SJSA1 (cell line): ENCODE measurements at regions not wholly inside any gene's neighbourhood (a gene's known extent, or its start where the extent isn't known, plus 50 kb on each side); places are given as distances from the start of the nearest gene placed in this dataset.
"Not testable (repeated sequence)": the region's sequence is repeated elsewhere in the genome, so short reads cannot be mapped to it uniquely, and the experiment has no call there.

Experiments used
- DNase-seq, 2 experiments: peaks; one replicate each; pipeline ENCODE4 v3.0.0-alpha.2; 2015 to 2020; ENCODE audit warnings: low spot score in 2 of 2, low read depth in 1 of 2
- H3K27ac ChIP-seq: fragments of 250-450 bp; sonication (Bioruptor Pico); 2 replicates; pipeline ENCODE4 v1.5.1; 2020; ENCODE audit warnings: mild to moderate bottlenecking, moderate library complexity
- H3K27me3 ChIP-seq: fragments of 250-450 bp; sonication (Bioruptor Pico); replicated peaks from 2 replicates; pipeline ENCODE4 v1.5.1; 2020; ENCODE audit warnings: mild to moderate bottlenecking, moderate library complexity
- H3K36me3 ChIP-seq: fragments of 250-450 bp; sonication (Bioruptor Pico); 2 replicates; pipeline ENCODE4 v1.5.1; 2020; ENCODE audit warnings: mild to moderate bottlenecking
- H3K4me1 ChIP-seq: fragments of 250-450 bp; sonication (Bioruptor Pico); replicated peaks from 2 replicates; pipeline ENCODE4 v1.6.1; 2021; ENCODE audit warnings: mild to moderate bottlenecking
- H3K4me3 ChIP-seq: fragments of 250-450 bp; sonication (Bioruptor Pico); 2 replicates; pipeline ENCODE4 v1.5.1; 2020; ENCODE audit warnings: mild to moderate bottlenecking
- H3K9me3 ChIP-seq: fragments of 250-450 bp; sonication (Bioruptor Pico); replicated peaks from 2 replicates; pipeline ENCODE4 v1.5.1; 2020; ENCODE audit warnings: mild to moderate bottlenecking

DNA sequence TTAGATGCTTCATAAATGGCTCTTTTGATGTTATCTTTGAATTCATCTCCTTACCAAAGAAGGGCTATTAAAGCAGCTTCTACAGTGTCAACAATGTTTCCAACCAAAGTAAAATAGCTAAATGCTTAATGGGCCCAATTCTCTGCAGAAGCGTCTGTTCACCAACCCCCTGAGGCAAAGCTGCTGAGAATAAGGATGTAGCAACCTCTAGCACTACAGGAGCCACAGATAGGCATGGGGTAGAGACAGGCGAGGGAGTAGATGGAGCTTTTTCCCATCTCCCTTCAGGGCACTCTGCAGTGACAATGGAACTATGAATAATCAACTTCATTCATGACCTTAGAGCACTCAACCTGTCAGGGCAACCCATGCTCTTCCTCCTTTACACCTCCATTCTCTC lies 134.1 kb downstream of the FZD1 start:
- no peak overlapping the region for H3K27ac ChIP-seq
- H3K4me1 ChIP-seq: no peaks in the 10 kb centered on the region
- H3K36me3 ChIP-seq: no peaks in the 10 kb centered on the region
- H3K27me3 ChIP-seq: no peaks in the 10 kb centered on the region
- no peak overlapping the region for H3K4me3 ChIP-seq
- H3K9me3 ChIP-seq: no peaks in the 10 kb centered on the region
- no peak for DNase-seq

DNA sequence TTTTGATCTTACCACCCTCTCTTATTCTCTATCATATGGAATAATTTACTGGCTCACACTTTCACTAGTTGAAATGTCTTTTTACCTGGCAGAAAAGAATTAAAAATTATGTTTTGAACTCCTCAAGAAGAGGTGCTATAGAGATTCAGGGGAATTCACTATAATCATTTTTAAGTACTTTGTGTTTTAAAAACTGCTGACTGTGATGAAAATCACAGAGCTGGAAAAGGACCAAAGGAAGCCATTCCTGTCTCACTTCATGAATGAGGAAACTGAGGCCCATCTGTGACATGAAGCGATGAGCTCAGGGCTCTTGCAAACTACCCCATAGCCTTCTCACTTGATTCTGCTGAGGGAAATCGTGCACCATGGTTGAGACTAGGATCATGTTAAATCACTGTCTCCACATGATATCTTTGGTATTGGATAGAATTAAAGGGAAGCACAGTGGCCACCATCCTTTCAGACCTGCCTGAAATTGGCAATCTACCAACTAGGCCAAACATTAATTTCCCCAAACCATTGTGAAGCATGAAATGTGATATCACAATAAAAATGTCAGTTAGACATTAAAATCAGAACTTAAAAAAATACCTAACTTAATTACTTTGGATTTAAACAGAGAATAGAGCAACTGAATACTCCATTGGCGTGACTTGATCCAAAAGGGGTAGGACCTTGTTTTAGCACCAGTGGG lies 141.0 kb downstream of the FZD1 start:
- Histone ChIP-seq H3K27me3 (no peaks in the 10 kb centered on the region), H3K9me3 (no peaks in the 10 kb centered on the region), H3K27ac (no peak overlapping the region), H3K36me3 (no peaks in the 10 kb centered on the region), H3K4me1 (0 out of 2 replicates have a peak, but pooled peaks cover 7% of the 10 kb centered on the region), H3K4me3 (no peak overlapping the region)
- DNase-seq: no peak

- not testable (repeated sequence) for H3K27ac ChIP-seq, DNase-seq
Measured at GRCh38 chr7:91405873-91406272, 141.6 kb downstream of the FZD1 start.

DNA sequence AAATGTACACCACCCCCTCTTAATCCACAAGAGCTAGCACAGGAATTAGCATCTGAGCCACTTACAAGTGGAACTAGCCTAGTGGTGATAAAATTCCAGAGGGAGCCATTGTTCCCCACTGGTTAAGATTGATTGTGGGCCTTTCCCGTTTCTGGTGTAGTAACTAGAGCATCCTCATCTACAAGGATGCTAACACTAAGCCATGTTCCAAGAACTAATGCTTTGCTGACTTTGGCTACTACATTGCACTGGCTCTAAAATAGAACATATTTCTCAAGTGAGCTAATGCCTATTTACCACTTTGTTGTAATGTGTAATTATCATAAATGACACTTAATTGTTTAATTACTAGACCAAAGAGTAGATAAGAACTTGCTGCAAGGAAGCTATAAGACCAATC lies 143.7 kb downstream of the FZD1 start:
- Histone ChIP-seq H3K9me3 (no peaks in the 10 kb centered on the region), H3K27me3 (no peaks in the 10 kb centered on the region)
- no peak for DNase-seq

More at GRCh38 chr7:91405873-91406272, 141.6 kb downstream of the FZD1 start:
- not testable (repeated sequence) for H3K4me3 ChIP-seq, H3K36me3 ChIP-seq, H3K27me3 ChIP-seq, H3K4me1 ChIP-seq, H3K9me3 ChIP-seq

DNA sequence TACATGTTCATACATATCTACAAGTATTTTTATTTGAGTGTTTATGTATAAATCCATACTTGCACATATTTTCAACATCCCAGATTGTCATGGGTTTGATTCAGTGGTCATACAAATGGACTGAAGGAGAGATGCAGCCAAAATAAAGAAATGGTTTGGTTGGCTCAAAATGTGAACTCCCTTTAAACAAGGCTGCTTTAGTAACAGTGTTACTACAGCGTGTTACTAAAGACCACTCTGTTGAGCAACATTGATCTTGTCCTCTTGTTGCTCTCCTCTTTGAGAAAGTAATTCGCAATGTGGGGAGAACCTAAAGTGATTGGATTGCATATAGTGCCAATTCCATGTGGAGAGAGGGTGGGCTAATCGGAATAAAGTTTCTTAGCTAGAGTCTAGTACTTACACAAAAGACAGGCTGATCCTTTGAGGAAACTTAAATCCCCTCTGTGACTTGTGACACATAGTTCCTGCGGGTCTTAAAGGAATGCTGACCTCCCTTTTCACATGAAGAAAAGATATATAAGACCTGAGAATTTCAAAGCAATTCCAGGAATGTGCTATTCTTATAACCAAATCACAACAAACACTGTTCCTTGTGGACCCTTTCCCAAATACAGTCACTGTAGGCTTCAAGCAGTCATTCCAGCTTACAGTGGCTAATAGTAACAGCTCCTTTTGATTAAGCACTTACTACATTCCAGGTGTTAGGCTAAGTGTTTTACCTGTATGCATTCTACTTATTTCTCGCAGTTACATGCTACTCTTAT lies 144.3 kb downstream of the FZD1 start:
- Histone ChIP-seq H3K4me3 (no peak overlapping the region), H3K36me3 (no peaks in the 10 kb centered on the region), H3K9me3 (no peaks in the 10 kb centered on the region), H3K27me3 (no peaks in the 10 kb centered on the region), H3K4me1 (0 out of 2 replicates have a peak, but pooled peaks cover 7% of the 10 kb centered on the region), H3K27ac (no peak overlapping the region)
- DNase-seq: peak in 1 of 2 experiments; percentile 8

More for the DNA sequence above, 143.7 kb downstream of the FZD1 start:
- Histone ChIP-seq H3K4me1 (0 out of 2 replicates have a peak, but pooled peaks cover 7% of the 10 kb centered on the region), H3K4me3 (no peak overlapping the region), H3K36me3 (no peaks in the 10 kb centered on the region), H3K27ac (no peak overlapping the region)

DNA sequence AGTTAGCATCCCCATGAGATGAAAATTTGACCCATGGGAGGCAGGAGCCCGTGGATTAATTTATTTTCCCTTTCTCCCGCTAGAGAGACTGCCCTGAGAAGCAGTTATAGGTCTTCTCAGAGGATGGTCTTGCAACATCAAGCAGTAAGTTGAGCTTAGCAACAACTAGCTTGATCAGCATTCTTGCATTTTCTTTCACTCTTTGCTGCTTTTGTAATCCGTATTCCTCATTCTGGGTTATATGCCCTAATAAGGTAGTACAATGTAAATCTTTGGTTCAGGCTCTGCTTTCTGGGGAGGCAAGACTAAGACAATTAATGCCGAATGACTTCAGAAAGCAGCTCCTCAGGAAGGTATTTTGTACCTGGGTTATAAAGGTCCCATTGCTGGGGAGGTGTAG lies 146.8 kb downstream of the FZD1 start:
- Histone ChIP-seq H3K27me3 (no peaks in the 10 kb centered on the region), H3K4me1 (0 out of 2 replicates have a peak, but pooled peaks cover 7% of the 10 kb centered on the region), H3K4me3 (no peak overlapping the region), H3K36me3 (no peaks in the 10 kb centered on the region), H3K9me3 (no peaks in the 10 kb centered on the region), H3K27ac (no peak overlapping the region)
- no peak for DNase-seq

- DNase-seq: no peak
- H3K27me3 ChIP-seq: no peaks in the 10 kb centered on the region
- no peaks in the 10 kb centered on the region for H3K36me3 ChIP-seq
- H3K4me3 ChIP-seq: no peak overlapping the region
- no peak overlapping the region for H3K27ac ChIP-seq
- no peaks in the 10 kb centered on the region for H3K9me3 ChIP-seq
- H3K4me1 ChIP-seq: 0 out of 2 replicates have a peak, but pooled peaks cover 7% of the 10 kb centered on the region
Measured at GRCh38 chr7:91412298-91412697, 148.1 kb downstream of the FZD1 start.

DNA sequence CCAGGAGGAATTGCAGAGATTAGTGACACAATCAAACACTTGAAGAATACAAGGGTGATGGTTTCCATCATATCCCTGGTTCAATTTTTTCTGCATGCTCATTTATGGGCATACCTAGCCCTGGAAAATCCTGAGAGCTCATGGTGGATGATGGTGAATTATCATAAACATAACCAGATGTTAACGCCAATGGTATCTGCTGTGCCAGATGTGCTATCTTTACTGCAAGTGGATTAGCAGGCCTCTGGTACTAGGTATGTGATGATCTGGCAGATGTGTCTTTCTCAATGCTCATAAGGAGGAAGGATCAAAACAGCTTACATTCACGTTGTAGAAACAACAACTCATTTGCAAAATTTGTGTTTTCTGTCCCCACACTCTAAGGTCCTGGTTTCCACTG lies 150.5 kb downstream of the FZD1 start:
- Histone ChIP-seq H3K9me3 (no peaks in the 10 kb centered on the region), H3K4me1 (no peaks in the 10 kb centered on the region), H3K27ac (no peak overlapping the region), H3K4me3 (no peak overlapping the region), H3K36me3 (no peaks in the 10 kb centered on the region), H3K27me3 (no peaks in the 10 kb centered on the region)
- no peak for DNase-seq

GRCh38 chr7:91416155-91416865 lies 152.1 kb downstream of the FZD1 start:
- H3K27me3 ChIP-seq: no peaks in the 10 kb centered on the region
- no peaks in the 10 kb centered on the region for H3K4me1 ChIP-seq
- H3K36me3 ChIP-seq: no peaks in the 10 kb centered on the region
- H3K27ac ChIP-seq: no peak overlapping the region
- no peak for DNase-seq
- no peak overlapping the region for H3K4me3 ChIP-seq
- H3K9me3 ChIP-seq: no peaks in the 10 kb centered on the region

GRCh38 chr7:91420606-91421005 lies 156.4 kb downstream of the FZD1 start:
- Histone ChIP-seq H3K9me3 (no peaks in the 10 kb centered on the region), H3K27ac (no peak overlapping the region), H3K4me1 (no peaks in the 10 kb centered on the region), H3K27me3 (no peaks in the 10 kb centered on the region), H3K4me3 (no peak overlapping the region), H3K36me3 (no peaks in the 10 kb centered on the region)
- DNase-seq: no peak

DNA sequence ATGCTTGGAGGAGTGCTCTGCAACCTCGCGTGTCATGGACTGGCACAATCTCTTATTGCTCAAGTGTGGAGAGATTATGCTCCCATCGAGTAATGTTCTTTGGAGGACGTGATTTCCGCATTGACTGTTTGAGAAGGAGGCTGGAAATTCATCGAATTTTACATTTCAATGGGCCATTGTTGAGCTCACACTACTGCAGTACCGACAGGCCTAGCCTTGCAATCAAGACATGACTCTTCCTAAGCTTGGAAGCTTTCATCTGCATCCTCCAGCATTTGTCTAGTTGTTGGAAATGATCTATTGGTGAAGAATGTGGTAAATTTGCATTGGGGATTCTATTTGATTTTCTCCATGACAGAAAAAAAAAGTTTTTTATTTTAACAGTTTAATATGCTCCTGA lies 156.8 kb downstream of the FZD1 start:
- no peaks in the 10 kb centered on the region for H3K9me3 ChIP-seq
- no peak overlapping the region for H3K4me3 ChIP-seq
- no peaks in the 10 kb centered on the region for H3K36me3 ChIP-seq
- no peak overlapping the region for H3K27ac ChIP-seq
- H3K27me3 ChIP-seq: no peaks in the 10 kb centered on the region
- no peaks in the 10 kb centered on the region for H3K4me1 ChIP-seq
- no peak for DNase-seq

DNA sequence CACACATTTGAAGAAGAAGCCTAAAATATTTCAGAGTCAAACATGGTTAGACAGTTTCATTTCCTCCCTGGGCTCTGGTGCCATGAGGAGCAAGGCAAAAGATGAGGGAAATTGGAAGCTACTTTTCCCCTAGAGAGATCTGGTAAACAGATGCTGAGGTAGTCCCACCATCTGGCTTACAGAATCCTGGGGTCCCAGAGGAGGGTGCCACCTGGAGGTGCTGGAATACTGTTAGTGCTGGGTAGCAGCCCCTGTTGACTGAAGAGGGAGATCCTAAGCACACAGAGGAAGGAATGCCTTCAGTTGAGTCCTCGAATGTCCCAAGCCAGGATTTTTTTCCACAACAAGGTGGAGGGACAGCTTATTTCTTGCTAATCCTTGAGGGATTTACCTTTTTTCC lies 160.1 kb downstream of the FZD1 start:
- no peak overlapping the region for H3K4me3 ChIP-seq
- DNase-seq: no peak
- H3K36me3 ChIP-seq: no peaks in the 10 kb centered on the region
- H3K9me3 ChIP-seq: no peaks in the 10 kb centered on the region
- H3K27me3 ChIP-seq: no peaks in the 10 kb centered on the region; the same call in 1 of the 2 replicates
- no peaks in the 10 kb centered on the region for H3K4me1 ChIP-seq
- H3K27ac ChIP-seq: no peak overlapping the region

- Histone ChIP-seq H3K36me3 (no peaks in the 10 kb centered on the region), H3K4me3 (no peak overlapping the region)
Measured at GRCh38 chr7:91425149-91425548, 160.9 kb downstream of the FZD1 start.

GRCh38 chr7:91427051-91427450 lies 162.8 kb downstream of the FZD1 start:
- DNase-seq: no peak
- Histone ChIP-seq H3K9me3 (no peaks in the 10 kb centered on the region), H3K27me3 (no peaks in the 10 kb centered on the region; the same call in 1 of the 2 replicates), H3K4me1 (no peaks in the 10 kb centered on the region), H3K36me3 (no peaks in the 10 kb centered on the region), H3K4me3 (no peak overlapping the region), H3K27ac (no peak overlapping the region)

More at GRCh38 chr7:91425149-91425548, 160.9 kb downstream of the FZD1 start:
- DNase-seq: no peak
- H3K9me3 ChIP-seq: no peaks in the 10 kb centered on the region
- H3K27ac ChIP-seq: no peak overlapping the region
- H3K27me3 ChIP-seq: no peaks in the 10 kb centered on the region; the same call in 1 of the 2 replicates
- no peaks in the 10 kb centered on the region for H3K4me1 ChIP-seq
